Spleen (tissue), 7 donors: ENCODE measurements at regions not wholly inside any gene's neighbourhood (a gene's known extent, or its start where the extent isn't known, plus 50 kb on each side); places are given as distances from the start of the nearest gene placed in this dataset.

ENCODE experiments used
- CTCF ChIP-seq, 11 experiments: fragments of 200-600 bp in 7 of 11; fragments of 450-650 bp in 4 of 11; sonication (generic) in 4 of 11; IDR thresholded peaks in 8 of 11; conservative IDR thresholded peaks in 3 of 11; 1 replicate in 7 of 11; 2 replicates in 4 of 11; pipeline versions ENCODE4 v1.4.0 to v1.8.0; 2016 to 2021; ENCODE audit warnings: antibody characterized with exemption in 11 of 11, inconsistent platforms in 4 of 11, mild to moderate bottlenecking in 1 of 11
- POLR2A ChIP-seq, 3 donors: fragments of 450-650 bp; IDR thresholded peaks; one replicate each; pipeline ENCODE4 v1.5.1; 2017; ENCODE audit warnings: antibody characterized with exemption in 3 of 3, mild to moderate bottlenecking in 1 of 3
- donor health status: DM: no; HTN: no; CAD: no; lungs with moderate emphysema.
- donor health status: DM: no; HTN: no; CAD: no.
- donor health status: DM: no; HTN: no; CAD: no.

GRCh38 chr1:199310708-199311107 lies 671.9 kb downstream of the PTPRC start:
- TF ChIP-seq POLR2A (IDR thresholded peaks at IDR 0.05): no peak
- TF ChIP-seq CTCF (IDR thresholded peaks at IDR 0.05 in 8 of 11, conservative IDR thresholded peaks at IDR 0.05 in 3 of 11): no peak
